ENCODE measurements at regions not wholly inside any gene's neighbourhood (a gene's known extent, or its start where the extent isn't known, plus 50 kb on each side); places are given as distances from the start of the nearest gene placed in this dataset.

GRCh38 chr3:18237251-18238005 is 187.7 kb downstream of the SATB1 start:
- TF ChIP-seq, protein P1, sequence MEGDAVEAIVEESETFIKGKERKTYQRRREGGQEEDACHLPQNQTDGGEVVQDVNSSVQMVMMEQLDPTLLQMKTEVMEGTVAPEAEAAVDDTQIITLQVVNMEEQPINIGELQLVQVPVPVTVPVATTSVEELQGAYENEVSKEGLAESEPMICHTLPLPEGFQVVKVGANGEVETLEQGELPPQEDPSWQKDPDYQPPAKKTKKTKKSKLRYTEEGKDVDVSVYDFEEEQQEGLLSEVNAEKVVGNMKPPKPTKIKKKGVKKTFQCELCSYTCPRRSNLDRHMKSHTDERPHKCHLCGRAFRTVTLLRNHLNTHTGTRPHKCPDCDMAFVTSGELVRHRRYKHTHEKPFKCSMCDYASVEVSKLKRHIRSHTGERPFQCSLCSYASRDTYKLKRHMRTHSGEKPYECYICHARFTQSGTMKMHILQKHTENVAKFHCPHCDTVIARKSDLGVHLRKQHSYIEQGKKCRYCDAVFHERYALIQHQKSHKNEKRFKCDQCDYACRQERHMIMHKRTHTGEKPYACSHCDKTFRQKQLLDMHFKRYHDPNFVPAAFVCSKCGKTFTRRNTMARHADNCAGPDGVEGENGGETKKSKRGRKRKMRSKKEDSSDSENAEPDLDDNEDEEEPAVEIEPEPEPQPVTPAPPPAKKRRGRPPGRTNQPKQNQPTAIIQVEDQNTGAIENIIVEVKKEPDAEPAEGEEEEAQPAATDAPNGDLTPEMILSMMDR (conservative IDR thresholded peaks at IDR 0.05; ENCODE audit: low read depth, low read length), result no peak
- no peak overlapping the region for H3K4me3 ChIP-seq (ENCODE audit: low read depth, low read length)
- peak; percentile 33 for DNase-seq (ENCODE audit: low read depth)

DNA sequence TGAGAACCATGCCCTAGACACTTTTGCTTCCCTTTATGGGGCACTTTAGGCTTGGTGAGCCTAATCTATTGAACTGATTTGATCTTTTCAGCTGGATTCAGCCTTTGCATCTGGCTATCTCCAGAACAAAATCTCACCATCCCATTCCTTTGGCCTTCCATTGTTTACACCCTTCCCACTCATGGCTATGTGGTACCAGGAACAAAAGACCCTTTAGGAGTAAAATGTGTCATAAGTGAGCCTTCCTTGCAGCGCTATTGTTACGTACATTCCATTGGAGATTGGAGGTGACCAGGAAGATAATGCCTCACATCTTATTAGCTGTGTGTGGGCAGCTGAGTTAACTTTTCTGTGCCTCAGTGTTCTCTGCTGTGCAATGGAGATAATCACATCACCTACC is 188.4 kb downstream of the SATB1 start:
- no peak overlapping the region for H3K4me3 ChIP-seq (ENCODE audit: low read depth, low read length)
- TF ChIP-seq, protein P1 (conservative IDR thresholded peaks at IDR 0.05; ENCODE audit: low read depth, low read length), result no peak
- no peak for DNase-seq (ENCODE audit: low read depth)

DNA sequence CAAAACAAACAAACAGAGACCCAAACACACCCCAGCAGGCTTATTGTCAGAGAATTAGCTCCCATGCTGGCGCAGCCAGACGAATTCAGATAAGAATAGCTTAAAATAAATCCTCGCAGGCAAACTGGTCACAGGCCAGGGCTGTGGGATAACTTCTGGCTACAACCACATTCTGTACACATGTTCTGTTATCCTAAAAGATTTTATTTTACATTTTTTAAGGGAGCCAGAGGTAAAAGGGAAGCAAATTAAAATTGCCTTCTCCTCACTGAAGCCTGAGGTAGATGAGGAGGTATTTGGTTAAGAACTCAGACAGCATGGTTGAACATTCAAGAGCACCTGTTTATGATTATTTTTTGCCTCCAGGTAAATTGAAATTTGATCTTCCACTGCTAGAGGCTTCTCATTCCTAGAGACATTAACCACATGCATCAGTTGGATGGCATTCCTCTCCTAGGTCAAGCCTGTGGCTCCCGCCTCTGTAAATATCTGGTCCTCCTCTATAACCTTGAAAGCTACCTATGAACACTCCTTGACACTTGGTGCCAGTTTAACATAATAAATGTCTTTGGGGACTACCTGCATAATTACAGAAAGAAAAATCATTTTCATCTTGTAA is 190.3 kb downstream of the SATB1 start:
- TF ChIP-seq, protein P1 (conservative IDR thresholded peaks at IDR 0.05; ENCODE audit: low read depth, low read length), result no peak
- H3K4me3 ChIP-seq (ENCODE audit: low read depth, low read length), result no peak overlapping the region
- peak; percentile 13 for DNase-seq (ENCODE audit: low read depth)

DNA sequence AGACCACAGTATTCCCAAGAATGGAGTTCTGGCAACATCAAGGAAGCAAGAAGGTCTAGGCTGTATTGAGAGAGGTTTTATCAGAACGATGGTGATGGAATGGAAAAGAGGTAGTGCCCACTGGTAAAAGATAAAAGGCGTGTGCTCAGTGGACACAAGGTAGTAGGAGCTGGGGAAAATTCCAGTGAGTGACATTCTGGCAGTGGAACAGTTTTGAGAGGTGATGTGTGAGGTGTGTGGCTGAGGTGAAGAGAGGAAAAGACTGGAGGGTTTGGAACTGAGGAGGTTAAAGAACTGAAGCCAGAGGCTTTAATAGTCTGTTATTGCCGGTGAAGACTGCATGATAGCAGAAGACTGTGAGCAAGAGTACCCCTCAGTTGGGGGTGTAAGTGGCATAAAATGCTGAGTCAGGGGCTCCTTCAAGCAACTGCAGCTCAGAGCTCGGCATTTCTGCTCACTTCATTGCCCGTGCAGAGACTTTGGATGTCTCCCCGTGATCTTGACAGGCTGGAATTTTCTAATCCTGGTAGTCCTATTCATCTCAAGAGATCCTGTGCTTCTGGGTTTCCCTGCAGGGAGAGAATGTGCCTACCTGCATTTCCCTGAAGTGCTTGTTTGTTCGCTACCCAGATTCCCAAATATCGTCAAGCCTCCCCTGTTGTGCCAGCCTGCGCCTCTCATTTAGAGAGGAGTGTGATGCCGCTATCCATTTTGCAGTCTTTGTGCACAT is 191.0 kb downstream of the SATB1 start:
- H3K4me3 ChIP-seq (ENCODE audit: low read depth, low read length), result no peak overlapping the region
- no peak for DNase-seq (ENCODE audit: low read depth)
- TF ChIP-seq, protein P1 (conservative IDR thresholded peaks at IDR 0.05; ENCODE audit: low read depth, low read length), result no peak

DNA sequence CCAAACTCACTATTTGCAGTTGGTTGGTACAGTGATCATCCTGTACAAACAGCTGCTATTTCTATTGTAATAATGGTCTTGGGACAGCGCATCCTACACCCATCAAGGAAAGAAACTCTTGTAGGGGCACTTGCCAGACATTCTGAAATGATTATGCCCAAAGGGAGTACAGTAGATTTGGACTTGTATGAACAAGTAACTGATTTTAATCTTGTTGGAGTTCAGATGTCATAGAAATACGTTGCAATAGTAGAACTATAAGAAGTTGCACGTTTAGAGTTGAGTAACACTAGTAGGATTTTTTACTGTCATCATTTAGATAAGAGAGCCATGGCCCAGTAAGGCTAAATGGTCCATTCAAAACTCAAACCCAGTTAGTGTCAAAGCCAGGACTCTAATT is 192.8 kb downstream of the SATB1 start:
- DNase-seq (ENCODE audit: low read depth), result no peak
- no peak overlapping the region for H3K4me3 ChIP-seq (ENCODE audit: low read depth, low read length)
- TF ChIP-seq, protein P1 (conservative IDR thresholded peaks at IDR 0.05; ENCODE audit: low read depth, low read length), result no peak

GRCh38 chr3:18228060-18228459 is 197.1 kb downstream of the SATB1 start:
- no peak overlapping the region for H3K4me3 ChIP-seq (ENCODE audit: low read depth, low read length)
- no peak for DNase-seq (ENCODE audit: low read depth)
- TF ChIP-seq, protein P1 (conservative IDR thresholded peaks at IDR 0.05; ENCODE audit: low read depth, low read length), result no peak
